AG04449 (cell line): ENCODE measurements at regions not wholly inside any gene's neighbourhood (a gene's known extent, or its start where the extent isn't known, plus 50 kb on each side); places are given as distances from the start of the nearest gene placed in this dataset.

Experiments
- CTCF ChIA-PET: fragments of 350-600 bp; formaldehyde crosslinking; extraction: SDS; loops from one replicate; lab custom pipeline; 2021; ENCODE audit warnings: antibody characterized with exemption; lab: Yijun Ruan, JAX
- POLR2A ChIA-PET: fragments of 400-600, 350-600 bp; formaldehyde crosslinking; extraction: SDS; loops from one replicate; lab custom pipeline; 2020; ENCODE audit warnings: antibody characterized with exemption, inconsistent platforms; lab: Yijun Ruan, JAX
- DNase-seq: peaks from one replicate; pipeline ENCODE4 v3.0.0-alpha.2; 2010; ENCODE audit warnings: low read depth, low spot score
- H3K4me3 ChIP-seq: 2 replicates; pipeline ENCODE4 v1.5.1; 2011; ENCODE audit warnings: low read depth, mild to moderate bottlenecking, control low read depth, low read length
- TF ChIP-seq, protein P1 (sequence below): IDR thresholded peaks from one replicate; pipeline ENCODE4 v1.5.1; 2011; ENCODE audit warnings: mild to moderate bottlenecking, moderate library complexity, low read length, control low read depth, inconsistent platforms; ENCODE audit not compliant: insufficient read depth; ENCODE audit errors: missing control alignments

GRCh38 chr15:61518191-61518950, 289.3 kb upstream of the RORA start:
- TF ChIP-seq, protein P1, sequence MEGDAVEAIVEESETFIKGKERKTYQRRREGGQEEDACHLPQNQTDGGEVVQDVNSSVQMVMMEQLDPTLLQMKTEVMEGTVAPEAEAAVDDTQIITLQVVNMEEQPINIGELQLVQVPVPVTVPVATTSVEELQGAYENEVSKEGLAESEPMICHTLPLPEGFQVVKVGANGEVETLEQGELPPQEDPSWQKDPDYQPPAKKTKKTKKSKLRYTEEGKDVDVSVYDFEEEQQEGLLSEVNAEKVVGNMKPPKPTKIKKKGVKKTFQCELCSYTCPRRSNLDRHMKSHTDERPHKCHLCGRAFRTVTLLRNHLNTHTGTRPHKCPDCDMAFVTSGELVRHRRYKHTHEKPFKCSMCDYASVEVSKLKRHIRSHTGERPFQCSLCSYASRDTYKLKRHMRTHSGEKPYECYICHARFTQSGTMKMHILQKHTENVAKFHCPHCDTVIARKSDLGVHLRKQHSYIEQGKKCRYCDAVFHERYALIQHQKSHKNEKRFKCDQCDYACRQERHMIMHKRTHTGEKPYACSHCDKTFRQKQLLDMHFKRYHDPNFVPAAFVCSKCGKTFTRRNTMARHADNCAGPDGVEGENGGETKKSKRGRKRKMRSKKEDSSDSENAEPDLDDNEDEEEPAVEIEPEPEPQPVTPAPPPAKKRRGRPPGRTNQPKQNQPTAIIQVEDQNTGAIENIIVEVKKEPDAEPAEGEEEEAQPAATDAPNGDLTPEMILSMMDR: no peak
- POLR2A ChIA-PET: no interaction called here
- CTCF ChIA-PET: no interaction called here
- no peak for DNase-seq
- no peak overlapping the region for H3K4me3 ChIP-seq

GRCh38 chr15:61517776-61518175, 288.7 kb upstream of the RORA start:
- DNase-seq: no peak
- no peak overlapping the region for H3K4me3 ChIP-seq
- ChIA-PET POLR2A (no interaction called here), CTCF (no interaction called here)
- TF ChIP-seq, protein P1: no peak

GRCh38 chr15:61517335-61517734, 288.2 kb upstream of the RORA start:
- CTCF ChIA-PET: no interaction called here
- H3K4me3 ChIP-seq: no peak overlapping the region
- DNase-seq: no peak
- TF ChIP-seq, protein P1: no peak
- POLR2A ChIA-PET: no interaction called here

DNA sequence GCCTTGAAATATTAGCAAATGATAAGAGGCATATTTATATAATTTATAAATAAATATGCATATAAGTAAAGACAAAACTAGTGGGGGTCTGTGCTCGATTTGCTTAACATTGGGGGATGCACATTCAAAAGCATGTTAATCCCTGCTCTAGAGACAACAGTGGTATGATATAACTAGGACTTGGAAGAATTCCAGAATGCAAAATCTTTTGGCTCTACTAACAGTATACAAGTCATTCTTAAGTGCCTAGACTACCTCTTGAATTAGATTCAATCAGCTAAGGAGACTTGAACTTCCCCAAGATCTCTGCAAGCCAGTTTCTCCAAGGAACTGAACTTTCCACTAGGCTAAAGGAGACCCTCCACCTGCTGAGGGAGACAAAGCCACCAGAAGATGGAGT, 282.7 kb upstream of the RORA start:
- no peak for DNase-seq
- H3K4me3 ChIP-seq: no peak overlapping the region
- TF ChIP-seq, protein P1: no peak
- ChIA-PET POLR2A (no interaction called here), CTCF (no interaction called here)

GRCh38 chr15:61511089-61511488, 282.0 kb upstream of the RORA start:
- TF ChIP-seq, protein P1: no peak
- ChIA-PET POLR2A (no interaction called here), CTCF (no interaction called here)
- no peak overlapping the region for H3K4me3 ChIP-seq
- no peak for DNase-seq

- H3K4me3 ChIP-seq: no peak overlapping the region
- CTCF ChIA-PET: no interaction called here
- TF ChIP-seq, protein P1: no peak
- no peak for DNase-seq
- POLR2A ChIA-PET: no interaction called here
These were observed 280.3 kb upstream of the RORA start for GRCh38 chr15:61509327-61509840.
